ENCODE measurements at regions not wholly inside any gene's neighbourhood (a gene's known extent, or its start where the extent isn't known, plus 50 kb on each side); places are given as distances from the start of the nearest gene placed in this dataset.

DNA sequence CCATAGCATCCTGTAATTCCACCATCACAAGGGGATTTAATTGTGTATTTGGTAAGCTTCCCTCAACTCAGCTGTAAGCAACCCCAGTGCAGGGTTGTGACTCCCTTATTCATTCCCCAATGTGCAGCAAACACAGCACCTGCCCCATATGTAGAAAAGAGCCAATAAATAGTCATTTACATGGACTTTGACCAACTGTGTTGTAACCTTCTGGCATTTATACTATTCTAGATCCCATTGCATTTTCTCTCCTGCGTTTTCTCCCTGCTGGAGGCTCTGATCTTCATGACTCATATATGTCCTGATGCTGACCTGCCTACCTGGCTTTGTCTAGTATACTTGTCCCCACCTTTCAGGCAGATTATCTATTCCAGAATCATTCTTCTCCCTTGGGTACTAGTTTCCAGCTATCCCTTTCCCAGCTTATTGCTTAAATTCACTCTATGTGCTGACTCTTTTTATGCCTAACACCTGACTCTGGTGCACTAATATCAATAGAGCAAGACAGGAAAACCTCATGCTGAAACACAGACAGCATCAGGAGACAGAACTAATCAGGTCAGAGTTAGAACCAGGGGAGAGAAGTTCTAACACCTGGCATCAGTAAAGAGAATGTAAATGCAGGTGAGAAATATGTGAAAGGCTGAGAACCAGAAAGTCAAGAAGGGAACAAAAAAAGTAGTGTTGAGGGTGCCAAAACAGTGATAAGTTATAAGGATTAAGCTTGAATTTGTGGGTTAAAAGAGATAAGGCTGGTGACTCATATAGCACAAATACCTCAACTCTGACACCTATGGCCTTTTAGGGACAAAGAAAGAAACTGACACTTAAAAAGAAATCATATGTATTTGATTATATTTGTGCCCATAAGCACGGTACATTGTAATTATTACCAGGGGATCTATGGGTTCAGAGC lies 402.7 kb downstream of the IPMK start:
- TF ChIP-seq POLR2A (IDR thresholded peaks at IDR 0.05) (no peak), EP300 (IDR thresholded peaks at IDR 0.05) (no peak), CTCF (IDR thresholded peaks at IDR 0.05) (no peak)
- DNase-seq (ENCODE audit: low spot score in 2 of 2) = no peak
- WGBS, 2 donors = 40 to 58% methylated on average over 2 of the region's 2 CpGs

GRCh38 chr10:57849691-57850357 lies 417.9 kb downstream of the IPMK start:
- no peak for DNase-seq (ENCODE audit: low spot score in 2 of 2)
- H3K4me3 ChIP-seq = no peak overlapping the region
- no peaks in the 10 kb centered on the region for H3K9me3 ChIP-seq
- TF ChIP-seq EP300 (IDR thresholded peaks at IDR 0.05) (no peak), POLR2A (IDR thresholded peaks at IDR 0.05) (no peak), CTCF (IDR thresholded peaks at IDR 0.05) (no peak)
- H3K27me3 ChIP-seq = no peaks in the 10 kb centered on the region
- H3K27ac ChIP-seq = no peak overlapping the region
- H3K36me3 ChIP-seq = no peaks in the 10 kb centered on the region
- 21 to 35% methylated on average over 1 of the region's 1 CpG for WGBS, 2 donors
- no peaks in the 10 kb centered on the region for H3K4me1 ChIP-seq

More for the DNA sequence above, 402.7 kb downstream of the IPMK start:
- H3K4me1 ChIP-seq = no peaks in the 10 kb centered on the region
- H3K36me3 ChIP-seq = no peaks in the 10 kb centered on the region
- no peak overlapping the region for H3K27ac ChIP-seq
- H3K4me3 ChIP-seq = no peak overlapping the region
- no peaks in the 10 kb centered on the region for H3K27me3 ChIP-seq
- H3K9me3 ChIP-seq = no peaks in the 10 kb centered on the region

- Histone ChIP-seq H3K27me3 (no peaks in the 10 kb centered on the region), H3K36me3 (no peaks in the 10 kb centered on the region), H3K27ac (no peak overlapping the region), H3K9me3 (peaks cover 0 to 6% (median 0%) of the 10 kb centered on the region in 4 donors), H3K4me3 (no peak overlapping the region), H3K4me1 (no peaks in the 10 kb centered on the region)
- 60 to 68% methylated on average over 2 of the region's 2 CpGs for WGBS, 2 donors
- no peak for TF ChIP-seq CTCF (IDR thresholded peaks at IDR 0.05)
- TF ChIP-seq POLR2A (IDR thresholded peaks at IDR 0.05) = no peak
- no peak for TF ChIP-seq EP300 (IDR thresholded peaks at IDR 0.05)
- no peak for DNase-seq (ENCODE audit: low spot score in 2 of 2)
Measured at GRCh38 chr10:57846307-57847065, 421.2 kb downstream of the IPMK start.

- 48 to 49% methylated on average over 4 of the region's 4 CpGs for WGBS, 2 donors
- Histone ChIP-seq H3K4me1 (no peaks in the 10 kb centered on the region), H3K27ac (no peak overlapping the region), H3K36me3 (no peaks in the 10 kb centered on the region), H3K4me3 (no peak overlapping the region), H3K9me3 (peaks cover 0 to 11% (median 0%) of the 10 kb centered on the region in 4 donors), H3K27me3 (no peaks in the 10 kb centered on the region)
- no peak for DNase-seq (ENCODE audit: low spot score in 2 of 2)
- no peak for TF ChIP-seq EP300 (IDR thresholded peaks at IDR 0.05)
- no peak for TF ChIP-seq POLR2A (IDR thresholded peaks at IDR 0.05)
- TF ChIP-seq CTCF (IDR thresholded peaks at IDR 0.05) = no peak
Measured at GRCh38 chr10:57844387-57844998, 423.2 kb downstream of the IPMK start.

Measured in tibial nerve (tissue), 4 donors.